HL-60 (cell line): ENCODE measurements at regions not wholly inside any gene's neighbourhood (a gene's known extent, or its start where the extent isn't known, plus 50 kb on each side); places are given as distances from the start of the nearest gene placed in this dataset.

ENCODE experiments used
- GABPA ChIP-seq: IDR thresholded peaks from 2 replicates; pipeline ENCODE4 v1.6.1; 2012; ENCODE audit warnings: low read depth
- POLR2AphosphoS5 ChIP-seq: IDR thresholded peaks from 2 replicates; pipeline ENCODE4 v1.6.1; 2012; ENCODE audit warnings: low read depth
- TF ChIP-seq, protein P1 (sequence below): IDR thresholded peaks from one replicate; pipeline ENCODE4 v1.5.1; 2011; ENCODE audit warnings: low read length, control low read depth, inconsistent platforms; ENCODE audit not compliant: insufficient read depth
- TF ChIP-seq, protein P2 (sequence below): IDR thresholded peaks from 2 replicates; pipeline ENCODE4 v1.6.1; 2012; ENCODE audit warnings: low read depth; ENCODE audit not compliant: insufficient replicate concordance

- TF ChIP-seq, protein P1, sequence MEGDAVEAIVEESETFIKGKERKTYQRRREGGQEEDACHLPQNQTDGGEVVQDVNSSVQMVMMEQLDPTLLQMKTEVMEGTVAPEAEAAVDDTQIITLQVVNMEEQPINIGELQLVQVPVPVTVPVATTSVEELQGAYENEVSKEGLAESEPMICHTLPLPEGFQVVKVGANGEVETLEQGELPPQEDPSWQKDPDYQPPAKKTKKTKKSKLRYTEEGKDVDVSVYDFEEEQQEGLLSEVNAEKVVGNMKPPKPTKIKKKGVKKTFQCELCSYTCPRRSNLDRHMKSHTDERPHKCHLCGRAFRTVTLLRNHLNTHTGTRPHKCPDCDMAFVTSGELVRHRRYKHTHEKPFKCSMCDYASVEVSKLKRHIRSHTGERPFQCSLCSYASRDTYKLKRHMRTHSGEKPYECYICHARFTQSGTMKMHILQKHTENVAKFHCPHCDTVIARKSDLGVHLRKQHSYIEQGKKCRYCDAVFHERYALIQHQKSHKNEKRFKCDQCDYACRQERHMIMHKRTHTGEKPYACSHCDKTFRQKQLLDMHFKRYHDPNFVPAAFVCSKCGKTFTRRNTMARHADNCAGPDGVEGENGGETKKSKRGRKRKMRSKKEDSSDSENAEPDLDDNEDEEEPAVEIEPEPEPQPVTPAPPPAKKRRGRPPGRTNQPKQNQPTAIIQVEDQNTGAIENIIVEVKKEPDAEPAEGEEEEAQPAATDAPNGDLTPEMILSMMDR, result no peak
- no peak for TF ChIP-seq GABPA
- TF ChIP-seq, protein P2, sequence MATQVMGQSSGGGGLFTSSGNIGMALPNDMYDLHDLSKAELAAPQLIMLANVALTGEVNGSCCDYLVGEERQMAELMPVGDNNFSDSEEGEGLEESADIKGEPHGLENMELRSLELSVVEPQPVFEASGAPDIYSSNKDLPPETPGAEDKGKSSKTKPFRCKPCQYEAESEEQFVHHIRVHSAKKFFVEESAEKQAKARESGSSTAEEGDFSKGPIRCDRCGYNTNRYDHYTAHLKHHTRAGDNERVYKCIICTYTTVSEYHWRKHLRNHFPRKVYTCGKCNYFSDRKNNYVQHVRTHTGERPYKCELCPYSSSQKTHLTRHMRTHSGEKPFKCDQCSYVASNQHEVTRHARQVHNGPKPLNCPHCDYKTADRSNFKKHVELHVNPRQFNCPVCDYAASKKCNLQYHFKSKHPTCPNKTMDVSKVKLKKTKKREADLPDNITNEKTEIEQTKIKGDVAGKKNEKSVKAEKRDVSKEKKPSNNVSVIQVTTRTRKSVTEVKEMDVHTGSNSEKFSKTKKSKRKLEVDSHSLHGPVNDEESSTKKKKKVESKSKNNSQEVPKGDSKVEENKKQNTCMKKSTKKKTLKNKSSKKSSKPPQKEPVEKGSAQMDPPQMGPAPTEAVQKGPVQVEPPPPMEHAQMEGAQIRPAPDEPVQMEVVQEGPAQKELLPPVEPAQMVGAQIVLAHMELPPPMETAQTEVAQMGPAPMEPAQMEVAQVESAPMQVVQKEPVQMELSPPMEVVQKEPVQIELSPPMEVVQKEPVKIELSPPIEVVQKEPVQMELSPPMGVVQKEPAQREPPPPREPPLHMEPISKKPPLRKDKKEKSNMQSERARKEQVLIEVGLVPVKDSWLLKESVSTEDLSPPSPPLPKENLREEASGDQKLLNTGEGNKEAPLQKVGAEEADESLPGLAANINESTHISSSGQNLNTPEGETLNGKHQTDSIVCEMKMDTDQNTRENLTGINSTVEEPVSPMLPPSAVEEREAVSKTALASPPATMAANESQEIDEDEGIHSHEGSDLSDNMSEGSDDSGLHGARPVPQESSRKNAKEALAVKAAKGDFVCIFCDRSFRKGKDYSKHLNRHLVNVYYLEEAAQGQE, result no peak
- TF ChIP-seq POLR2AphosphoS5, result no peak
These were observed 392.3 kb upstream of the ADAMTS5 start for GRCh38 chr21:27359141-27359540.
